ENCODE measurements at regions not wholly inside any gene's neighbourhood (a gene's known extent, or its start where the extent isn't known, plus 50 kb on each side); places are given as distances from the start of the nearest gene placed in this dataset.

- H3K9me3 ChIP-seq (ENCODE audit: control insufficient read depth in 5 of 5, low read length in 5 of 5): no peaks in the 10 kb centered on the region
- H3K27ac ChIP-seq (ENCODE audit: low read depth, low read length): no peak overlapping the region
- peaks cover 0 to 24% (median 12%) of the 10 kb centered on the region in 5 donors for H3K4me1 ChIP-seq (ENCODE audit: control insufficient read depth in 5 of 5, insufficient read depth in 5 of 5, low read length in 5 of 5)
These were observed 136.4 kb downstream of the INHBB start for GRCh38 chr2:120482334-120482733.

GRCh38 chr2:120483355-120483754, 137.4 kb downstream of the INHBB start:
- Histone ChIP-seq H3K27me3 (ENCODE audit: control insufficient read depth in 5 of 5, insufficient read depth in 4 of 5, low read length in 5 of 5) (no peaks in the 10 kb centered on the region), H3K9ac (ENCODE audit: low read length in 5 of 5) (no peak overlapping the region), H3K36me3 (ENCODE audit: control insufficient read depth in 5 of 5, insufficient read depth in 5 of 5, low read length in 5 of 5) (no peaks in the 10 kb centered on the region), H3K9me3 (ENCODE audit: control insufficient read depth in 5 of 5, low read length in 5 of 5) (no peaks in the 10 kb centered on the region), H3K4me3 (ENCODE audit: low read depth in 1 of 5, low read length in 5 of 5) (no peak overlapping the region), H3K4me1 (ENCODE audit: control insufficient read depth in 5 of 5, insufficient read depth in 5 of 5, low read length in 5 of 5) (peaks cover 0 to 24% (median 13%) of the 10 kb centered on the region in 5 donors), H3K27ac (ENCODE audit: low read depth, low read length) (no peak overlapping the region)

More at GRCh38 chr2:120482334-120482733, 136.4 kb downstream of the INHBB start:
- H3K4me3 ChIP-seq (ENCODE audit: low read depth in 1 of 5, low read length in 5 of 5): no peak overlapping the region
- H3K36me3 ChIP-seq (ENCODE audit: control insufficient read depth in 5 of 5, insufficient read depth in 5 of 5, low read length in 5 of 5): no peaks in the 10 kb centered on the region
- no peaks in the 10 kb centered on the region for H3K27me3 ChIP-seq (ENCODE audit: control insufficient read depth in 5 of 5, insufficient read depth in 4 of 5, low read length in 5 of 5)
- no peak overlapping the region for H3K9ac ChIP-seq (ENCODE audit: low read length in 5 of 5)

GRCh38 chr2:120485096-120485495, 139.2 kb downstream of the INHBB start:
- H3K9ac ChIP-seq (ENCODE audit: low read length in 5 of 5): no peak overlapping the region
- no peak overlapping the region for H3K4me3 ChIP-seq (ENCODE audit: low read depth in 1 of 5, low read length in 5 of 5)
- no peaks in the 10 kb centered on the region for H3K9me3 ChIP-seq (ENCODE audit: control insufficient read depth in 5 of 5, low read length in 5 of 5)
- H3K27me3 ChIP-seq (ENCODE audit: control insufficient read depth in 5 of 5, insufficient read depth in 4 of 5, low read length in 5 of 5): no peaks in the 10 kb centered on the region
- H3K4me1 ChIP-seq (ENCODE audit: control insufficient read depth in 5 of 5, insufficient read depth in 5 of 5, low read length in 5 of 5): peaks cover 2 to 35% (median 23%) of the 10 kb centered on the region in 5 donors
- H3K27ac ChIP-seq (ENCODE audit: low read depth, low read length): no peak overlapping the region
- H3K36me3 ChIP-seq (ENCODE audit: control insufficient read depth in 5 of 5, insufficient read depth in 5 of 5, low read length in 5 of 5): no peaks in the 10 kb centered on the region

- no peak overlapping the region for H3K9ac ChIP-seq (ENCODE audit: low read length in 5 of 5)
- H3K9me3 ChIP-seq (ENCODE audit: control insufficient read depth in 5 of 5, low read length in 5 of 5): no peaks in the 10 kb centered on the region
- H3K27me3 ChIP-seq (ENCODE audit: control insufficient read depth in 5 of 5, insufficient read depth in 4 of 5, low read length in 5 of 5): no peaks in the 10 kb centered on the region
- peaks cover 2 to 26% (median 21%) of the 10 kb centered on the region in 5 donors for H3K4me1 ChIP-seq (ENCODE audit: control insufficient read depth in 5 of 5, insufficient read depth in 5 of 5, low read length in 5 of 5)
- H3K27ac ChIP-seq (ENCODE audit: low read depth, low read length): no peak overlapping the region
- H3K36me3 ChIP-seq (ENCODE audit: control insufficient read depth in 5 of 5, insufficient read depth in 5 of 5, low read length in 5 of 5): no peaks in the 10 kb centered on the region
- H3K4me3 ChIP-seq (ENCODE audit: low read depth in 1 of 5, low read length in 5 of 5): no peak overlapping the region
These were observed 140.5 kb downstream of the INHBB start for GRCh38 chr2:120486441-120486840.

GRCh38 chr2:120486946-120487345, 141.0 kb downstream of the INHBB start:
- H3K9ac ChIP-seq (ENCODE audit: low read length in 5 of 5): no peak overlapping the region
- no peaks in the 10 kb centered on the region for H3K9me3 ChIP-seq (ENCODE audit: control insufficient read depth in 5 of 5, low read length in 5 of 5)
- H3K27me3 ChIP-seq (ENCODE audit: control insufficient read depth in 5 of 5, insufficient read depth in 4 of 5, low read length in 5 of 5): no peaks in the 10 kb centered on the region
- H3K27ac ChIP-seq (ENCODE audit: low read depth, low read length): no peak overlapping the region
- H3K4me1 ChIP-seq (ENCODE audit: control insufficient read depth in 5 of 5, insufficient read depth in 5 of 5, low read length in 5 of 5): peaks cover 2 to 21% (median 16%) of the 10 kb centered on the region in 5 donors
- H3K36me3 ChIP-seq (ENCODE audit: control insufficient read depth in 5 of 5, insufficient read depth in 5 of 5, low read length in 5 of 5): no peaks in the 10 kb centered on the region
- H3K4me3 ChIP-seq (ENCODE audit: low read depth in 1 of 5, low read length in 5 of 5): no peak overlapping the region

GRCh38 chr2:120488531-120488930, 142.6 kb downstream of the INHBB start:
- Histone ChIP-seq H3K27me3 (ENCODE audit: control insufficient read depth in 5 of 5, insufficient read depth in 4 of 5, low read length in 5 of 5) (no peaks in the 10 kb centered on the region), H3K36me3 (ENCODE audit: control insufficient read depth in 5 of 5, insufficient read depth in 5 of 5, low read length in 5 of 5) (no peaks in the 10 kb centered on the region), H3K27ac (ENCODE audit: low read depth, low read length) (no peak overlapping the region), H3K9me3 (ENCODE audit: control insufficient read depth in 5 of 5, low read length in 5 of 5) (no peaks in the 10 kb centered on the region), H3K9ac (ENCODE audit: low read length in 5 of 5) (no peak overlapping the region), H3K4me3 (ENCODE audit: low read depth in 1 of 5, low read length in 5 of 5) (peak overlapping the region in 1 of 5 donors; percentile 7), H3K4me1 (ENCODE audit: control insufficient read depth in 5 of 5, insufficient read depth in 5 of 5, low read length in 5 of 5) (peaks cover 2 to 15% (median 11%) of the 10 kb centered on the region in 5 donors)

GRCh38 chr2:120489023-120489422, 143.1 kb downstream of the INHBB start:
- Histone ChIP-seq H3K36me3 (ENCODE audit: control insufficient read depth in 5 of 5, insufficient read depth in 5 of 5, low read length in 5 of 5) (no peaks in the 10 kb centered on the region), H3K27me3 (ENCODE audit: control insufficient read depth in 5 of 5, insufficient read depth in 4 of 5, low read length in 5 of 5) (no peaks in the 10 kb centered on the region), H3K4me3 (ENCODE audit: low read depth in 1 of 5, low read length in 5 of 5) (peak overlapping the region in 1 of 5 donors; percentile 7), H3K27ac (ENCODE audit: low read depth, low read length) (no peak overlapping the region), H3K4me1 (ENCODE audit: control insufficient read depth in 5 of 5, insufficient read depth in 5 of 5, low read length in 5 of 5) (peaks cover 2 to 15% (median 11%) of the 10 kb centered on the region in 5 donors), H3K9ac (ENCODE audit: low read length in 5 of 5) (no peak overlapping the region), H3K9me3 (ENCODE audit: control insufficient read depth in 5 of 5, low read length in 5 of 5) (no peaks in the 10 kb centered on the region)

GRCh38 chr2:120490091-120490798, 144.3 kb downstream of the INHBB start:
- Histone ChIP-seq H3K4me1 (ENCODE audit: control insufficient read depth in 5 of 5, insufficient read depth in 5 of 5, low read length in 5 of 5) (peaks cover 2 to 15% (median 11%) of the 10 kb centered on the region in 5 donors), H3K9ac (ENCODE audit: low read length in 5 of 5) (no peak overlapping the region), H3K36me3 (ENCODE audit: control insufficient read depth in 5 of 5, insufficient read depth in 5 of 5, low read length in 5 of 5) (no peaks in the 10 kb centered on the region), H3K27ac (ENCODE audit: low read depth, low read length) (no peak overlapping the region), H3K4me3 (ENCODE audit: low read depth in 1 of 5, low read length in 5 of 5) (no peak overlapping the region), H3K9me3 (ENCODE audit: control insufficient read depth in 5 of 5, low read length in 5 of 5) (no peaks in the 10 kb centered on the region), H3K27me3 (ENCODE audit: control insufficient read depth in 5 of 5, insufficient read depth in 4 of 5, low read length in 5 of 5) (no peaks in the 10 kb centered on the region)

GRCh38 chr2:120491111-120491625, 145.2 kb downstream of the INHBB start:
- peaks cover 2 to 15% (median 11%) of the 10 kb centered on the region in 5 donors for H3K4me1 ChIP-seq (ENCODE audit: control insufficient read depth in 5 of 5, insufficient read depth in 5 of 5, low read length in 5 of 5)
- no peak overlapping the region for H3K4me3 ChIP-seq (ENCODE audit: low read depth in 1 of 5, low read length in 5 of 5)
- no peak overlapping the region for H3K9ac ChIP-seq (ENCODE audit: low read length in 5 of 5)
- H3K27ac ChIP-seq (ENCODE audit: low read depth, low read length): no peak overlapping the region
- no peaks in the 10 kb centered on the region for H3K27me3 ChIP-seq (ENCODE audit: control insufficient read depth in 5 of 5, insufficient read depth in 4 of 5, low read length in 5 of 5)
- H3K9me3 ChIP-seq (ENCODE audit: control insufficient read depth in 5 of 5, low read length in 5 of 5): no peaks in the 10 kb centered on the region
- H3K36me3 ChIP-seq (ENCODE audit: control insufficient read depth in 5 of 5, insufficient read depth in 5 of 5, low read length in 5 of 5): no peaks in the 10 kb centered on the region

GRCh38 chr2:120493231-120493630, 147.3 kb downstream of the INHBB start:
- H3K4me1 ChIP-seq (ENCODE audit: control insufficient read depth in 5 of 5, insufficient read depth in 5 of 5, low read length in 5 of 5): peaks cover 2 to 13% (median 11%) of the 10 kb centered on the region in 5 donors
- no peak overlapping the region for H3K4me3 ChIP-seq (ENCODE audit: low read depth in 1 of 5, low read length in 5 of 5)
- no peaks in the 10 kb centered on the region for H3K9me3 ChIP-seq (ENCODE audit: control insufficient read depth in 5 of 5, low read length in 5 of 5)
- no peak overlapping the region for H3K27ac ChIP-seq (ENCODE audit: low read depth, low read length)
- no peaks in the 10 kb centered on the region for H3K36me3 ChIP-seq (ENCODE audit: control insufficient read depth in 5 of 5, insufficient read depth in 5 of 5, low read length in 5 of 5)
- no peak overlapping the region for H3K9ac ChIP-seq (ENCODE audit: low read length in 5 of 5)
- no peaks in the 10 kb centered on the region for H3K27me3 ChIP-seq (ENCODE audit: control insufficient read depth in 5 of 5, insufficient read depth in 4 of 5, low read length in 5 of 5)

Measured in subcutaneous abdominal adipose tissue (tissue), 5 donors.